ENCODE measurements at regions not wholly inside any gene's neighbourhood (a gene's known extent, or its start where the extent isn't known, plus 50 kb on each side); places are given as distances from the start of the nearest gene placed in this dataset.

DNA sequence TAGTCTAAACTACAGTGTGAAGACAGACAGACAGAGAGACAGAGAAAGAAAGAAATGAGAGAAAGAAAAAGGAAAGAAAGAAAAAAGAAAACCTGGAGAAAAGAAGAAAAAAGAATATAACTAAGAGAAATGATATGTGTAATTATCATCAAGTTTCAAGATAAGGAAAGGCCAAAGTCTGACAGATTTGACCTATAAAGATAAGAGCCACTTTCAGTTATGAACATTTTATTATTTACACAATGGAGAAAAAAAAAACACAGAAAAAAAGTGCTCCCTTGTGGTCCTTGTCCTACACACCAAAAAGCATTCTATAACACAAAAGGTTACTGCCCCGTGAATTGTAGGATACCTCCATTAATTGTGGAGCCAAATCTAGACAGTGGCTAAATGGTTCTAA, 937.2 kb upstream of the DDX18 start:
- H3K79me2 ChIP-seq (ENCODE audit: insufficient read depth, low read length) = no peaks in the 10 kb centered on the region
- H3K4me2 ChIP-seq (ENCODE audit: low read length) = no peak overlapping the region
- H3K4me1 ChIP-seq (ENCODE audit: control insufficient read depth in 1 of 2, insufficient read depth in 2 of 2, low read length in 2 of 2) = no peaks in the 10 kb centered on the region
- no peak overlapping the region for H3K27ac ChIP-seq (ENCODE audit: low read depth, low read length)
- DNase-seq (ENCODE audit: low read depth, low spot score) (no peak), ATAC-seq (no peak)
- no peaks in the 10 kb centered on the region for H3K36me3 ChIP-seq (ENCODE audit: control insufficient read depth in 1 of 2, insufficient read depth in 2 of 2, low read length in 2 of 2)
- H3K9ac ChIP-seq (ENCODE audit: low read length) = no peak overlapping the region
- no peaks in the 10 kb centered on the region for H4K20me1 ChIP-seq (ENCODE audit: insufficient read depth)
- H3K9me3 ChIP-seq (ENCODE audit: control insufficient read depth in 1 of 2, insufficient read depth in 1 of 2, low read depth in 1 of 2, low read length in 2 of 2) = peaks cover 6 to 26% of the 10 kb centered on the region in 2 experiments; a peak in 2 of 4 replicates
- H3K9me2 ChIP-seq (ENCODE audit: insufficient read depth) = no peaks in the 10 kb centered on the region
- no peak overlapping the region for H2AFZ ChIP-seq (ENCODE audit: low read depth, low read length, poor library complexity, severe bottlenecking)
- intact Hi-C loops (cut with micrococcal nuclease) = no loop called here
- H3K4me3 ChIP-seq (replicated peaks in 1 of 2; ENCODE audit: low read depth in 1 of 2, low read length in 2 of 2) = no peak overlapping the region
- TF ChIP-seq JUND (IDR thresholded peaks at IDR 0.05) (no peak), ELF1 (IDR thresholded peaks at IDR 0.05; ENCODE audit: borderline replicate concordance, low read depth) (no peak)
- BruUV-seq (replicated peaks) = no TSS peak
- H3K27me3 ChIP-seq (ENCODE audit: insufficient read depth, low read length) = no peaks in the 10 kb centered on the region
- RAD21 ChIA-PET (ENCODE audit: low non-redundant PET in 1 of 2, low total read pairs in 2 of 2, uncharacterized antibody in 2 of 2, unreplicated experiment in 2 of 2) = no interaction called here
- CTCF ChIA-PET = no interaction called here
- POLR2A ChIA-PET = no interaction called here

DNA sequence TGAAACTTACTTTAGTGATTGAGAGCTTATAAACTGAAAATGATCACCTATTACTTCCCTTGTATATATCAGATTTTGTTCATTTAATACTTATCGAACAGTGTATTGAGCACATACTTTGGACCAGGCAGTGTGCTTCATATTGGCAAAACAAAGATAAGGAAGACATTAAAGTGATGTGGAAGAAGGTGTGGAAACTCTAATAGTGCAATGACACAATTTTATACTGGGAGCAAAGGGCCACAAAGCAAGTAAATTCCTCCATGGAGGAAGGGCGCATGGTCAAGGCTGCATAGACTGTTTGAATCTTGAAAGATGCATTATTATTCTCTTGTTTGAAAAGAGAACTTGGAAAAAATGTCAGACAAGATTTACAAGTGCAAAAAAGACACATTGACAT, 936.5 kb upstream of the DDX18 start:
- DNase-seq (ENCODE audit: low read depth, low spot score) (no peak), ATAC-seq (no peak)
- intact Hi-C loops (cut with micrococcal nuclease) = no loop called here
- BruUV-seq (replicated peaks) = no TSS peak
- H3K4me1 ChIP-seq (ENCODE audit: control insufficient read depth in 1 of 2, insufficient read depth in 2 of 2, low read length in 2 of 2) = no peaks in the 10 kb centered on the region
- RAD21 ChIA-PET (ENCODE audit: low non-redundant PET in 1 of 2, low total read pairs in 2 of 2, uncharacterized antibody in 2 of 2, unreplicated experiment in 2 of 2) = no interaction called here
- H3K4me3 ChIP-seq (replicated peaks in 1 of 2; ENCODE audit: low read depth in 1 of 2, low read length in 2 of 2) = no peak overlapping the region
- no peaks in the 10 kb centered on the region for H4K20me1 ChIP-seq (ENCODE audit: insufficient read depth)
- H3K27ac ChIP-seq (ENCODE audit: low read depth, low read length) = no peak overlapping the region
- POLR2A ChIA-PET = no interaction called here
- H3K27me3 ChIP-seq (ENCODE audit: insufficient read depth, low read length) = no peaks in the 10 kb centered on the region
- TF ChIP-seq ZFX (IDR thresholded peaks at IDR 0.05) (no peak), JUND (IDR thresholded peaks at IDR 0.05) (no peak), YY1 (IDR thresholded peaks at IDR 0.05; ENCODE audit: extremely low read depth, insufficient replicate concordance, low read depth, low read length) (no peak), ZNF274 (IDR thresholded peaks at IDR 0.05; ENCODE audit: low read depth, low read length) (no peak), SP1 (IDR thresholded peaks at IDR 0.05; ENCODE audit: low read depth) (no peak), EZH2phosphoT487 (IDR thresholded peaks at IDR 0.05; ENCODE audit: borderline replicate concordance) (no peak), EGR1 (IDR thresholded peaks at IDR 0.05; ENCODE audit: low read depth) (no peak), POLR2A (IDR thresholded peaks at IDR 0.05; ENCODE audit: borderline replicate concordance, extremely low read depth, insufficient read depth, insufficient read length) (no peak), EZH2 (IDR thresholded peaks at IDR 0.05) (no peak), TCF7L2 (IDR thresholded peaks at IDR 0.05; ENCODE audit: borderline replicate concordance, extremely low read depth, insufficient read depth, insufficient read length) (no peak), FOSL1 (IDR thresholded peaks at IDR 0.05; ENCODE audit: low read depth) (no peak)
- TF ChIP-seq, protein P1, sequence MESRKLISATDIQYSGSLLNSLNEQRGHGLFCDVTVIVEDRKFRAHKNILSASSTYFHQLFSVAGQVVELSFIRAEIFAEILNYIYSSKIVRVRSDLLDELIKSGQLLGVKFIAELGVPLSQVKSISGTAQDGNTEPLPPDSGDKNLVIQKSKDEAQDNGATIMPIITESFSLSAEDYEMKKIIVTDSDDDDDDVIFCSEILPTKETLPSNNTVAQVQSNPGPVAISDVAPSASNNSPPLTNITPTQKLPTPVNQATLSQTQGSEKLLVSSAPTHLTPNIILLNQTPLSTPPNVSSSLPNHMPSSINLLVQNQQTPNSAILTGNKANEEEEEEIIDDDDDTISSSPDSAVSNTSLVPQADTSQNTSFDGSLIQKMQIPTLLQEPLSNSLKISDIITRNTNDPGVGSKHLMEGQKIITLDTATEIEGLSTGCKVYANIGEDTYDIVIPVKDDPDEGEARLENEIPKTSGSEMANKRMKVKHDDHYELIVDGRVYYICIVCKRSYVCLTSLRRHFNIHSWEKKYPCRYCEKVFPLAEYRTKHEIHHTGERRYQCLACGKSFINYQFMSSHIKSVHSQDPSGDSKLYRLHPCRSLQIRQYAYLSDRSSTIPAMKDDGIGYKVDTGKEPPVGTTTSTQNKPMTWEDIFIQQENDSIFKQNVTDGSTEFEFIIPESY (IDR thresholded peaks at IDR 0.05; ENCODE audit: extremely low read depth, insufficient replicate concordance, low read length) = no peak
- TF ChIP-seq, protein P2, sequence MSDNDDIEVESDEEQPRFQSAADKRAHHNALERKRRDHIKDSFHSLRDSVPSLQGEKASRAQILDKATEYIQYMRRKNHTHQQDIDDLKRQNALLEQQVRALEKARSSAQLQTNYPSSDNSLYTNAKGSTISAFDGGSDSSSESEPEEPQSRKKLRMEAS (IDR thresholded peaks at IDR 0.05) = no peak
- TF ChIP-seq, protein P3, sequence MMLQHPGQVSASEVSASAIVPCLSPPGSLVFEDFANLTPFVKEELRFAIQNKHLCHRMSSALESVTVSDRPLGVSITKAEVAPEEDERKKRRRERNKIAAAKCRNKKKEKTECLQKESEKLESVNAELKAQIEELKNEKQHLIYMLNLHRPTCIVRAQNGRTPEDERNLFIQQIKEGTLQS (IDR thresholded peaks at IDR 0.05) = no peak
- TF ChIP-seq, protein P4, sequence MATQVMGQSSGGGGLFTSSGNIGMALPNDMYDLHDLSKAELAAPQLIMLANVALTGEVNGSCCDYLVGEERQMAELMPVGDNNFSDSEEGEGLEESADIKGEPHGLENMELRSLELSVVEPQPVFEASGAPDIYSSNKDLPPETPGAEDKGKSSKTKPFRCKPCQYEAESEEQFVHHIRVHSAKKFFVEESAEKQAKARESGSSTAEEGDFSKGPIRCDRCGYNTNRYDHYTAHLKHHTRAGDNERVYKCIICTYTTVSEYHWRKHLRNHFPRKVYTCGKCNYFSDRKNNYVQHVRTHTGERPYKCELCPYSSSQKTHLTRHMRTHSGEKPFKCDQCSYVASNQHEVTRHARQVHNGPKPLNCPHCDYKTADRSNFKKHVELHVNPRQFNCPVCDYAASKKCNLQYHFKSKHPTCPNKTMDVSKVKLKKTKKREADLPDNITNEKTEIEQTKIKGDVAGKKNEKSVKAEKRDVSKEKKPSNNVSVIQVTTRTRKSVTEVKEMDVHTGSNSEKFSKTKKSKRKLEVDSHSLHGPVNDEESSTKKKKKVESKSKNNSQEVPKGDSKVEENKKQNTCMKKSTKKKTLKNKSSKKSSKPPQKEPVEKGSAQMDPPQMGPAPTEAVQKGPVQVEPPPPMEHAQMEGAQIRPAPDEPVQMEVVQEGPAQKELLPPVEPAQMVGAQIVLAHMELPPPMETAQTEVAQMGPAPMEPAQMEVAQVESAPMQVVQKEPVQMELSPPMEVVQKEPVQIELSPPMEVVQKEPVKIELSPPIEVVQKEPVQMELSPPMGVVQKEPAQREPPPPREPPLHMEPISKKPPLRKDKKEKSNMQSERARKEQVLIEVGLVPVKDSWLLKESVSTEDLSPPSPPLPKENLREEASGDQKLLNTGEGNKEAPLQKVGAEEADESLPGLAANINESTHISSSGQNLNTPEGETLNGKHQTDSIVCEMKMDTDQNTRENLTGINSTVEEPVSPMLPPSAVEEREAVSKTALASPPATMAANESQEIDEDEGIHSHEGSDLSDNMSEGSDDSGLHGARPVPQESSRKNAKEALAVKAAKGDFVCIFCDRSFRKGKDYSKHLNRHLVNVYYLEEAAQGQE (IDR thresholded peaks at IDR 0.05; ENCODE audit: low read depth) = no peak
- no peaks in the 10 kb centered on the region for H3K9me2 ChIP-seq (ENCODE audit: insufficient read depth)
- CTCF ChIA-PET = no interaction called here
- no peak overlapping the region for H3K9ac ChIP-seq (ENCODE audit: low read length)
- no peaks in the 10 kb centered on the region for H3K79me2 ChIP-seq (ENCODE audit: insufficient read depth, low read length)
- no peak overlapping the region for H2AFZ ChIP-seq (ENCODE audit: low read depth, low read length, poor library complexity, severe bottlenecking)
- peaks cover 8 to 25% of the 10 kb centered on the region in 2 experiments; a peak in 2 of 4 replicates for H3K9me3 ChIP-seq (ENCODE audit: control insufficient read depth in 1 of 2, insufficient read depth in 1 of 2, low read depth in 1 of 2, low read length in 2 of 2)
- no peak overlapping the region for H3K4me2 ChIP-seq (ENCODE audit: low read length)
- no peaks in the 10 kb centered on the region for H3K36me3 ChIP-seq (ENCODE audit: control insufficient read depth in 1 of 2, insufficient read depth in 2 of 2, low read length in 2 of 2)
